ENCODE measurements at regions not wholly inside any gene's neighbourhood (a gene's known extent, or its start where the extent isn't known, plus 50 kb on each side); places are given as distances from the start of the nearest gene placed in this dataset.

DNA sequence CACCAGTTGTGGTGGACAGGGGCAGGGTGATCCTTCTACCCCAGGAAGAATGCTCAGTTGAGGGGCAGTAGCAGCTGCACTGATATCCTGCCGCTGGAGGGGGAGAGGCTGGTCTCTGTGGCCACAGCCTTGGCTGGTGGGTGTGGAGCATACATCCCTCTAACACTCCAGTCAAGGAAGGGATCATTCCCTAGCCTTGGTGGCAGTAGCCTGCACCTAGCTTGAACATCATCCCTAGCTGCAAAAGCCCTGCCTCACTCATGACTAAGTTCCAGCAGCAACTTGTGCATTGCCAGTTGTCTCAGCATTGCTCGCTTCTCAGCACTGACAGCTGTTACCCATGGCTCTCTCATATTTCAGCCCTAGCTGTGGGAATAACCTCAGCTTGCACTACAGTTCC lies 688.9 kb upstream of the POT1 start:
- intact Hi-C loops (cut with micrococcal nuclease; ENCODE audit: unreplicated experiment), result no loop called here
- Histone ChIP-seq H4K20me1 (ENCODE audit: insufficient read depth) (no peaks in the 10 kb centered on the region), H3F3A (ENCODE audit: insufficient read depth, low read depth) (no peaks in the 10 kb centered on the region), H3K9me2 (ENCODE audit: insufficient read depth) (peaks cover 7% of the 10 kb centered on the region; the same call in 1 of the 2 replicates), H3K36me3 (ENCODE audit: low read depth) (no peaks in the 10 kb centered on the region), H3K4me2 (no peak overlapping the region), H3K9me3 (ENCODE audit: insufficient read depth, low read depth) (0 out of 2 replicates have a peak, but pooled peaks cover 4% of the 10 kb centered on the region), H3K79me2 (ENCODE audit: low read depth) (no peaks in the 10 kb centered on the region), H3K4me1 (replicated peaks; ENCODE audit: insufficient read depth) (no peaks in the 10 kb centered on the region), H3K4me3 (no peak overlapping the region), H3K27me3 (ENCODE audit: insufficient read depth, low read depth) (no peaks in the 10 kb centered on the region), H2AFZ (no peak overlapping the region), H3K27ac (no peak overlapping the region)
- CTCF ChIA-PET, result no interaction called here
- TF ChIP-seq, protein P1, sequence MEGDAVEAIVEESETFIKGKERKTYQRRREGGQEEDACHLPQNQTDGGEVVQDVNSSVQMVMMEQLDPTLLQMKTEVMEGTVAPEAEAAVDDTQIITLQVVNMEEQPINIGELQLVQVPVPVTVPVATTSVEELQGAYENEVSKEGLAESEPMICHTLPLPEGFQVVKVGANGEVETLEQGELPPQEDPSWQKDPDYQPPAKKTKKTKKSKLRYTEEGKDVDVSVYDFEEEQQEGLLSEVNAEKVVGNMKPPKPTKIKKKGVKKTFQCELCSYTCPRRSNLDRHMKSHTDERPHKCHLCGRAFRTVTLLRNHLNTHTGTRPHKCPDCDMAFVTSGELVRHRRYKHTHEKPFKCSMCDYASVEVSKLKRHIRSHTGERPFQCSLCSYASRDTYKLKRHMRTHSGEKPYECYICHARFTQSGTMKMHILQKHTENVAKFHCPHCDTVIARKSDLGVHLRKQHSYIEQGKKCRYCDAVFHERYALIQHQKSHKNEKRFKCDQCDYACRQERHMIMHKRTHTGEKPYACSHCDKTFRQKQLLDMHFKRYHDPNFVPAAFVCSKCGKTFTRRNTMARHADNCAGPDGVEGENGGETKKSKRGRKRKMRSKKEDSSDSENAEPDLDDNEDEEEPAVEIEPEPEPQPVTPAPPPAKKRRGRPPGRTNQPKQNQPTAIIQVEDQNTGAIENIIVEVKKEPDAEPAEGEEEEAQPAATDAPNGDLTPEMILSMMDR (conservative IDR thresholded peaks at IDR 0.05), result no peak
- TF ChIP-seq EZH2 (IDR thresholded peaks at IDR 0.05; ENCODE audit: low read depth), result no peak
- no TSS peak for BruUV-seq (replicated peaks)
- no peak for DNase-seq
- POLR2A ChIA-PET (ENCODE audit: unreplicated experiment), result no interaction called here

DNA sequence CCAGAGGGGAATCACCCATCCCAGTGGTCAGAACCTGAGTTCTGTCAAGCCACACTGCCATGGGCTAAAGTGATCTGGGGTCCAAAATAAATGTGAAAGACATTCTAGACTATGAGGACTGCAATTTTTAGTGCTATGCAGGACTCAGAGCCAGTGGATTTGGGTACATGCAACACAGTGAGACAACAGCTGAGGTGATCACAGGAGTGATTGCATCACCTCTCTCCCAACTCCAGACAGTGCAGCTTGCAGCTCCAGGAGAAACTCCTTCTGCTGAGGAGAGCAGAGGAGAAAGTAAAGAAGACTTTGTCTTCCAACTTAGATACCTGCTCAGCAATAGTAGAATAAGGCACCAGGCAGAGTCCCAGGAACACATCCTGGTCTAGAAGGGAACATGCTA lies 682.0 kb upstream of the POT1 start:
- no TSS peak for BruUV-seq (replicated peaks)
- Histone ChIP-seq H3K27me3 (ENCODE audit: insufficient read depth, low read depth) (no peaks in the 10 kb centered on the region), H3K4me1 (replicated peaks; ENCODE audit: insufficient read depth) (no peaks in the 10 kb centered on the region), H4K20me1 (ENCODE audit: insufficient read depth) (no peaks in the 10 kb centered on the region), H3F3A (ENCODE audit: insufficient read depth, low read depth) (no peaks in the 10 kb centered on the region), H3K27ac (no peak overlapping the region), H3K9me3 (ENCODE audit: insufficient read depth, low read depth) (0 out of 2 replicates have a peak, but pooled peaks cover 4% of the 10 kb centered on the region), H3K4me3 (no peak overlapping the region), H3K4me2 (no peak overlapping the region), H3K9me2 (ENCODE audit: insufficient read depth) (no peaks in the 10 kb centered on the region; the same call in 1 of the 2 replicates), H2AFZ (no peak overlapping the region), H3K36me3 (ENCODE audit: low read depth) (no peaks in the 10 kb centered on the region), H3K79me2 (ENCODE audit: low read depth) (no peaks in the 10 kb centered on the region)
- POLR2A ChIA-PET (ENCODE audit: unreplicated experiment), result no interaction called here
- DNase-seq, result no peak
- intact Hi-C loops (cut with micrococcal nuclease; ENCODE audit: unreplicated experiment), result no loop called here
- TF ChIP-seq, protein P1 (conservative IDR thresholded peaks at IDR 0.05), result no peak
- no peak for TF ChIP-seq EZH2 (IDR thresholded peaks at IDR 0.05; ENCODE audit: low read depth)
- CTCF ChIA-PET, result no interaction called here

DNA sequence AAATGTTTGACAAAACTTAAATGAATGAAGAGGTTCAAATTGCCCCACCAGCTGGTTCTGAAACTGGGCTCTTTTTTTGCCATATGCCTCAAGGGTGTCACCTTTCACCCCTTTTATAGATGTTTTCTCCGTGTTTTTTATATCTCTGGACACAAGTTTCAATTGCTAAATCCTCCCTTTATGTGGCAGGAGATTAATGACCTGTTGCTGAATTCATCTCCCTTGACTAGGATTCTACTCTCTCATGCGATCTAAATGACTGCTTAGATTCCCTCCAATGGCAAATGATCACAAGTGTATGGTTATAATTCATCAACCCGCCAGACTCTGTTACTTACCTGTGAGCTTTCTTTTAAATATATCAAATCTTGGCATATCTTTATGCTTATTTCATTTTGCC lies 677.0 kb upstream of the POT1 start:
- no peaks in the 10 kb centered on the region for H3K4me1 ChIP-seq (replicated peaks; ENCODE audit: insufficient read depth)
- no peaks in the 10 kb centered on the region for H3K79me2 ChIP-seq (ENCODE audit: low read depth)
- H3K9me3 ChIP-seq (ENCODE audit: insufficient read depth, low read depth), result no peaks in the 10 kb centered on the region
- DNase-seq, result no peak
- intact Hi-C loops (cut with micrococcal nuclease; ENCODE audit: unreplicated experiment), result no loop called here
- H3K27ac ChIP-seq, result no peak overlapping the region
- BruUV-seq (replicated peaks), result no TSS peak
- H4K20me1 ChIP-seq (ENCODE audit: insufficient read depth), result no peaks in the 10 kb centered on the region
- ChIA-PET CTCF (no interaction called here), POLR2A (ENCODE audit: unreplicated experiment) (no interaction called here)
- no peaks in the 10 kb centered on the region for H3K9me2 ChIP-seq (ENCODE audit: insufficient read depth)
- no peaks in the 10 kb centered on the region for H3K27me3 ChIP-seq (ENCODE audit: insufficient read depth, low read depth)
- H3K36me3 ChIP-seq (ENCODE audit: low read depth), result no peaks in the 10 kb centered on the region
- H3F3A ChIP-seq (ENCODE audit: insufficient read depth, low read depth), result no peaks in the 10 kb centered on the region
- no peak overlapping the region for H2AFZ ChIP-seq
- H3K4me3 ChIP-seq, result no peak overlapping the region
- TF ChIP-seq EZH2 (IDR thresholded peaks at IDR 0.05; ENCODE audit: low read depth), result no peak
- TF ChIP-seq, protein P1 (conservative IDR thresholded peaks at IDR 0.05), result no peak
- no peak overlapping the region for H3K4me2 ChIP-seq
